ENCODE measurements at regions not wholly inside any gene's neighbourhood (a gene's known extent, or its start where the extent isn't known, plus 50 kb on each side); places are given as distances from the start of the nearest gene placed in this dataset.
"Not testable (repeated sequence)": the region's sequence is repeated elsewhere in the genome, so short reads cannot be mapped to it uniquely, and the experiment has no call there.

GRCh38 chr14:104481323-104481722 is 98.2 kb upstream of the C14orf180 start:
- DNase-seq (ENCODE audit: low read depth in 2 of 2) = no peak

GRCh38 chr14:104482017-104482416 is 97.5 kb upstream of the C14orf180 start:
- not testable (repeated sequence) for DNase-seq (ENCODE audit: low read depth in 2 of 2)

- no peak for DNase-seq (ENCODE audit: low read depth in 2 of 2)
Measured at GRCh38 chr14:104486222-104486923, 93.2 kb upstream of the C14orf180 start.

GRCh38 chr14:104494483-104494882 is 85.1 kb upstream of the C14orf180 start:
- DNase-seq (ENCODE audit: low read depth in 2 of 2) = no peak

- no peak for DNase-seq (ENCODE audit: low read depth in 2 of 2)
Measured at GRCh38 chr14:104496095-104496494, 83.5 kb upstream of the C14orf180 start.

- DNase-seq (ENCODE audit: low read depth in 2 of 2) = no peak
Measured at GRCh38 chr14:104499784-104500760, 79.5 kb upstream of the C14orf180 start.

GRCh38 chr14:104502060-104502459 is 77.5 kb upstream of the C14orf180 start:
- DNase-seq (ENCODE audit: low read depth in 2 of 2) = no peak

- no peak for DNase-seq (ENCODE audit: low read depth in 2 of 2)
Measured at GRCh38 chr14:104503691-104504090, 75.9 kb upstream of the C14orf180 start.

- DNase-seq (ENCODE audit: low read depth in 2 of 2) = no peak
Measured at GRCh38 chr14:104504172-104504735, 75.3 kb upstream of the C14orf180 start.

GRCh38 chr14:104505085-104506074 is 74.2 kb upstream of the C14orf180 start:
- DNase-seq (ENCODE audit: low read depth in 2 of 2) = no peak

GRCh38 chr14:104506461-104507253 is 72.9 kb upstream of the C14orf180 start:
- no peak for DNase-seq (ENCODE audit: low read depth in 2 of 2)

- DNase-seq (ENCODE audit: low read depth in 2 of 2) = no peak
Measured at GRCh38 chr14:104507443-104507842, 72.1 kb upstream of the C14orf180 start.

GRCh38 chr14:104509673-104510072 is 69.9 kb upstream of the C14orf180 start:
- no peak for DNase-seq (ENCODE audit: low read depth in 2 of 2)

GRCh38 chr14:104510216-104510615 is 69.3 kb upstream of the C14orf180 start:
- no peak for DNase-seq (ENCODE audit: low read depth in 2 of 2)

- DNase-seq (ENCODE audit: low read depth in 2 of 2) = no peak
Measured at GRCh38 chr14:104510794-104511611, 68.6 kb upstream of the C14orf180 start.

GRCh38 chr14:104512061-104512460 is 67.5 kb upstream of the C14orf180 start:
- DNase-seq (ENCODE audit: low read depth in 2 of 2) = no peak

GRCh38 chr14:104512771-104513640 is 66.6 kb upstream of the C14orf180 start:
- DNase-seq (ENCODE audit: low read depth in 2 of 2) = no peak

GRCh38 chr14:104513641-104514046 is 65.9 kb upstream of the C14orf180 start:
- no peak for DNase-seq (ENCODE audit: low read depth in 2 of 2)
